Left ventricle myocardium inferior (tissue), 1 donor: ENCODE measurements at regions not wholly inside any gene's neighbourhood (a gene's known extent, or its start where the extent isn't known, plus 50 kb on each side); places are given as distances from the start of the nearest gene placed in this dataset.

Source experiments
- DNase-seq: peaks from one replicate; pipeline ENCODE4 v3.0.0-alpha.2; 2020
- H3K27ac ChIP-seq: fragments of 200-600 bp; replicated peaks from 2 replicates; pipeline ENCODE4 v1.8.0; 2021
- H3K27me3 ChIP-seq: fragments of 200-600 bp; 2 replicates; pipeline ENCODE4 v1.8.0; 2021; ENCODE audit warnings: low read depth
- H3K36me3 ChIP-seq: fragments of 200-600 bp; 2 replicates; pipeline ENCODE4 v1.8.0; 2021
- H3K4me1 ChIP-seq: fragments of 200-600 bp; 2 replicates; pipeline ENCODE4 v1.8.0; 2021
- H3K4me3 ChIP-seq: fragments of 200-600 bp; 2 replicates; pipeline ENCODE4 v1.8.0; 2021; ENCODE audit warnings: mild to moderate bottlenecking, moderate library complexity
- H3K9me3 ChIP-seq: fragments of 200-600 bp; replicated peaks from 2 replicates; pipeline ENCODE4 v1.8.0; 2021
- CTCF ChIP-seq: fragments of 200-600 bp; IDR thresholded peaks from 2 replicates; pipeline ENCODE4 v1.8.0; 2021; ENCODE audit warnings: antibody characterized with exemption, mild to moderate bottlenecking, borderline replicate concordance
- intact Hi-C: fragments of 100-400 bp; cut with micrococcal nuclease; formaldehyde crosslinking; loops from one replicate; pipeline ENCODE4 v1.11.0; 2022
- donor health status: DM: no; HTN: yes; CAD: no; lungs with severe emphysema.

GRCh38 chr3:59247402-59247841 lies 197.6 kb upstream of the CFAP20DC start:
- Histone ChIP-seq H3K9me3 (no peaks in the 10 kb centered on the region), H3K36me3 (no peaks in the 10 kb centered on the region), H3K4me1 (peaks cover 44% of the 10 kb centered on the region), H3K4me3 (no peak overlapping the region), H3K27ac (no peak overlapping the region), H3K27me3 (no peaks in the 10 kb centered on the region)
- intact Hi-C loops = no loop called here
- TF ChIP-seq CTCF = no peak
- no peak for DNase-seq

- DNase-seq = no peak
- H3K4me3 ChIP-seq = no peak overlapping the region
- no peaks in the 10 kb centered on the region for H3K36me3 ChIP-seq
- peaks cover 41% of the 10 kb centered on the region for H3K4me1 ChIP-seq
- H3K27ac ChIP-seq = no peak overlapping the region
- no peak for TF ChIP-seq CTCF
- intact Hi-C loops = no loop called here
- H3K27me3 ChIP-seq = no peaks in the 10 kb centered on the region
- no peaks in the 10 kb centered on the region for H3K9me3 ChIP-seq
Observed at GRCh38 chr3:59246719-59247401, 197.0 kb upstream of the CFAP20DC start.

- no peak for DNase-seq
- Histone ChIP-seq H3K27ac (no peak overlapping the region), H3K9me3 (no peaks in the 10 kb centered on the region), H3K4me1 (peaks cover 38% of the 10 kb centered on the region), H3K36me3 (no peaks in the 10 kb centered on the region), H3K27me3 (no peaks in the 10 kb centered on the region), H3K4me3 (no peak overlapping the region)
- no peak for TF ChIP-seq CTCF
- intact Hi-C loops = no loop called here
Observed at GRCh38 chr3:59245859-59246501, 196.2 kb upstream of the CFAP20DC start.

- intact Hi-C loops = no loop called here
- Histone ChIP-seq H3K27me3 (no peaks in the 10 kb centered on the region), H3K27ac (no peak overlapping the region), H3K4me3 (no peak overlapping the region), H3K4me1 (peaks cover 38% of the 10 kb centered on the region), H3K36me3 (no peaks in the 10 kb centered on the region), H3K9me3 (no peaks in the 10 kb centered on the region)
- DNase-seq = no peak
- TF ChIP-seq CTCF = no peak
Observed at GRCh38 chr3:59245300-59245858, 195.6 kb upstream of the CFAP20DC start.

GRCh38 chr3:59244343-59244742 lies 194.5 kb upstream of the CFAP20DC start:
- Histone ChIP-seq H3K27ac (no peak overlapping the region), H3K36me3 (no peaks in the 10 kb centered on the region), H3K4me3 (no peak overlapping the region), H3K4me1 (peaks cover 28% of the 10 kb centered on the region), H3K9me3 (no peaks in the 10 kb centered on the region), H3K27me3 (no peaks in the 10 kb centered on the region)
- no peak for DNase-seq
- TF ChIP-seq CTCF = no peak
- intact Hi-C loops = no loop called here
